ENCODE measurements at regions not wholly inside any gene's neighbourhood (a gene's known extent, or its start where the extent isn't known, plus 50 kb on each side); places are given as distances from the start of the nearest gene placed in this dataset.

DNA sequence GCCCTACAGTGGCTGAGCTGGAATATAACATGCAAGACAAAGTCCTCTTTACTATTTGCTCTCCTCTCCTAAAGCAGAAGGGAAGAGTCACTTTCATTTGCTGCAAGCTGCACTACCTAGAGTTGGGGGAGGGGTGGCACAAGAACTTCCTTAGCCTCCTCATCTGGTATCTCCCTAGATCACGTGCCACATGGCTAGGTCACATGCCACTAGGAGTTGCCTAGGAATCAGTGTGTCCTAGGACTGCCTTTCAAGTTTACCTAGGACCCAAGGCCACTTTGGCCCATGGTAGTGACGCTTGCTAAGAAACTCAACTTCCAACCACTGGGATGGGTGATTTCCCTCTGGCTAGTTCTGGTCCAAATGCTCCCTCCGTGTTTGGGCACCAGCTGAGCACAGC is 625.2 kb downstream of the DIAPH3 start:
- no peak for TF ChIP-seq CTCF (IDR thresholded peaks at IDR 0.05; ENCODE audit: unreplicated experiment)
- Mint-ChIP-seq H3K27ac (ENCODE audit: unreplicated experiment) (no peak overlapping the region), H3K27me3 (ENCODE audit: unreplicated experiment) (no peaks in the 10 kb centered on the region), H3K9me3 (ENCODE audit: low read depth, unreplicated experiment) (no peaks in the 10 kb centered on the region), H3K4me3 (ENCODE audit: low read depth, unreplicated experiment) (no peak overlapping the region), H3K4me1 (ENCODE audit: low read depth, unreplicated experiment) (no peaks in the 10 kb centered on the region), H3K36me3 (ENCODE audit: insufficient read depth, unreplicated experiment) (no peaks in the 10 kb centered on the region)
- BruUV-seq (replicated peaks) = no TSS peak
- no peak for DNase-seq
- intact Hi-C loops (cut with micrococcal nuclease; ENCODE audit: unreplicated experiment) = loop anchor here (10.0 kb wide), 1 partner anchor 136 kb away; no protein-coding TSS in a partner anchor
- CTCF ChIA-PET = no interaction called here

DNA sequence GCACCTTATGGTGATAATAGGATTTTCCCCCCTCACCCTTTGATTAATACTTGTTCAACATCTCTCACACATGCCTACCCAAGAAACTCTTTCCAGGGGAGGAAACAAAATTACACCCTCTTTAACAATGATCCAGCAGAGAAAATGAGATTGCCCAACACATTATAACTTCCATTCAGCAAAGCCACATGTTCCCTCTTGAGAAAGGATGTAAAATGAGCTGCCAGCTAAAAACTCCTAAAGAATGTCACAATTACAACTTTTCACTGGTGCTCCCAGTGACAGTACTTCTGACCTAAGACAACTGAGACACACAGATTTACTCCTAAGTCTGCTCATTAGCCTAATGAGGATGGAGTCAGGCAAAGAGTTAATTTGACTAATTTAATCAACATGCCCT is 621.4 kb downstream of the DIAPH3 start:
- Mint-ChIP-seq H3K27me3 (ENCODE audit: unreplicated experiment) (no peaks in the 10 kb centered on the region), H3K27ac (ENCODE audit: unreplicated experiment) (no peak overlapping the region), H3K4me1 (ENCODE audit: low read depth, unreplicated experiment) (no peaks in the 10 kb centered on the region), H3K36me3 (ENCODE audit: insufficient read depth, unreplicated experiment) (no peaks in the 10 kb centered on the region), H3K4me3 (ENCODE audit: low read depth, unreplicated experiment) (no peak overlapping the region), H3K9me3 (ENCODE audit: low read depth, unreplicated experiment) (no peaks in the 10 kb centered on the region)
- intact Hi-C loops (cut with micrococcal nuclease; ENCODE audit: unreplicated experiment) = no loop called here
- no peak for DNase-seq
- BruUV-seq (replicated peaks) = no TSS peak
- no peak for TF ChIP-seq CTCF (IDR thresholded peaks at IDR 0.05; ENCODE audit: unreplicated experiment)
- CTCF ChIA-PET = no interaction called here

- DNase-seq = no peak
- no peaks in the 10 kb centered on the region for H3K4me1 Mint-ChIP-seq (ENCODE audit: low read depth, unreplicated experiment)
- TF ChIP-seq CTCF (IDR thresholded peaks at IDR 0.05; ENCODE audit: unreplicated experiment) = no peak
- CTCF ChIA-PET = interaction anchor here (0.7 kb wide), 1 partner anchor 86 kb away, joined by 3 read pairs; no protein-coding TSS in a partner anchor
- H3K36me3 Mint-ChIP-seq (ENCODE audit: insufficient read depth, unreplicated experiment) = no peaks in the 10 kb centered on the region
- no TSS peak for BruUV-seq (replicated peaks)
- H3K27me3 Mint-ChIP-seq (ENCODE audit: unreplicated experiment) = no peaks in the 10 kb centered on the region
- H3K27ac Mint-ChIP-seq (ENCODE audit: unreplicated experiment) = no peak overlapping the region
- intact Hi-C loops (cut with micrococcal nuclease; ENCODE audit: unreplicated experiment) = no loop called here
- no peaks in the 10 kb centered on the region for H3K9me3 Mint-ChIP-seq (ENCODE audit: low read depth, unreplicated experiment)
- no peak overlapping the region for H3K4me3 Mint-ChIP-seq (ENCODE audit: low read depth, unreplicated experiment)
Observed at GRCh38 chr13:59543418-59543817, 620.3 kb downstream of the DIAPH3 start.

- Mint-ChIP-seq H3K36me3 (ENCODE audit: insufficient read depth, unreplicated experiment) (no peaks in the 10 kb centered on the region), H3K4me1 (ENCODE audit: low read depth, unreplicated experiment) (no peaks in the 10 kb centered on the region), H3K4me3 (ENCODE audit: low read depth, unreplicated experiment) (no peak overlapping the region), H3K27me3 (ENCODE audit: unreplicated experiment) (no peaks in the 10 kb centered on the region), H3K9me3 (ENCODE audit: low read depth, unreplicated experiment) (peaks cover 1% of the 10 kb centered on the region), H3K27ac (ENCODE audit: unreplicated experiment) (no peak overlapping the region)
- no peak for DNase-seq
- no peak for TF ChIP-seq CTCF (IDR thresholded peaks at IDR 0.05; ENCODE audit: unreplicated experiment)
- intact Hi-C loops (cut with micrococcal nuclease; ENCODE audit: unreplicated experiment) = no loop called here
- BruUV-seq (replicated peaks) = no TSS peak
- CTCF ChIA-PET = no interaction called here
Observed at GRCh38 chr13:59545007-59545406, 618.7 kb downstream of the DIAPH3 start.
